OCI-M2 (cell line): ENCODE measurements at regions not wholly inside any gene's neighbourhood (a gene's known extent, or its start where the extent isn't known, plus 50 kb on each side); places are given as distances from the start of the nearest gene placed in this dataset.

ENCODE experiments used
- DNase-seq: peaks from one replicate; lab custom pipeline; 2025; ENCODE audit not compliant: unreplicated experiment; lab: John Stamatoyannopoulos, UW

- DNase-seq: no peak
These were observed 581.4 kb upstream of the PIK3C3 start for GRCh38 chr18:41373612-41374011.

- DNase-seq: no peak
These were observed 582.9 kb upstream of the PIK3C3 start for GRCh38 chr18:41372046-41372665.

DNA sequence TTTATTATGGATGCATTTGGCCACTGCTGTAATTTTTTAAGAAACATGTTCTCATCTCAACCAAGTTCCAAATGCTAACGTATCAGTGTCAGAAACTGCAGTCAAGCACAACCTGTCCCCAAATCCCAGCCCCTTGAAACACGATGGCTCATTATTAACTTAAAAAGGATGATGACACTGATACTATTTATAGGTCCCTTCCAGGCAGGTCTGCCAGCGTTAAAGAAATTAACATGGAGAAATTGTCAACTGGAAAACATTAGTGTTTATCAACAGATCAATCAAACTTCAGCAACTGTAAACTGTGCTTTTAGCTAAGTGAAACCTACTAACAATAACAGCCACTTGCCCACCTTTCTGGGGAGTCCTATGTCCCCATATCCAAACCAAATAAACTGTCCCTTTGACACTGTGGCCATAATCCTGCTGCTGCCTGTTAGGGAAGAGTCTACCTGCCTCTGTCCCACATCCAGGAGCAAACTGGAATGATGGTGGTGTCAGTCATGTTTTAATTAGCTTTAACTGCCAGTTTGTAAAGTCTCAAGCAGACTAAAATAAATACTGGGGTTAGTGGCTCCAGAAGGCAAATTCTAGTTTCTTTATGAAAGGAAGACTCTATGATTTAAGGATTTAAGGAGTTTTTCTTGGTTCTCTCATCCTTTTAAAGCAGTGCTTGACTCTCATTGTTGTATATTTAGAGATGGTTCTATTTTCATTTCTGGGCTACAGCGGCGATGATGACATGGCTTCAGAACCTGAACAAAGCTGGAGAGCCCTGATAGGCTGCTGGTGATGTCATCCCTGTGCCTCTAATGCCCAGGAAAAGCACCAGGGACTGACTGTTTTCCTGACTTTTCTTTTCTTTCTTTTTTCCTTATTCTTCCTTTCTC lies 583.6 kb upstream of the PIK3C3 start:
- DNase-seq: no peak

DNA sequence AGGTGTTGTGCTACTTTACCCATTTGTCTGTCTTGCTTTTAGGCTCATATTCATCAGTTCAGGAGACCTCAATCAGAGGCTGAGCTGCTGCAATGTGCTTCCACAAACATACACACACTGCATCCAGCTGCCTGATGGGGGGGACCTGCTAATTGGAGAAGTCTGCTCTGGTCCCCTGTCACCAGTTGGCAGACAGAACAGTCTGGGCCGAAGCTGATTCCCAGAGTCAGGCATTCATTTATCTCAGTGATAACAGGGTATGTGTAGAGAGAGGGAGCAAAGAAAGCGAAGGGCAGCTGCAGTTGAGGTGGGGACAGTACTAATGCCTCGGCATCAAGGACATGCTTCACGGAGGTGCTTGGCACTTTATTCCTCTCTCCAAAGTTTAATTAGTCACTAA lies 584.3 kb upstream of the PIK3C3 start:
- DNase-seq: no peak

GRCh38 chr18:41357708-41358107 lies 597.3 kb upstream of the PIK3C3 start:
- no peak for DNase-seq

- DNase-seq: no peak
These were observed 601.1 kb upstream of the PIK3C3 start for GRCh38 chr18:41353777-41354528.

GRCh38 chr18:41351430-41351829 lies 603.6 kb upstream of the PIK3C3 start:
- no peak for DNase-seq

DNA sequence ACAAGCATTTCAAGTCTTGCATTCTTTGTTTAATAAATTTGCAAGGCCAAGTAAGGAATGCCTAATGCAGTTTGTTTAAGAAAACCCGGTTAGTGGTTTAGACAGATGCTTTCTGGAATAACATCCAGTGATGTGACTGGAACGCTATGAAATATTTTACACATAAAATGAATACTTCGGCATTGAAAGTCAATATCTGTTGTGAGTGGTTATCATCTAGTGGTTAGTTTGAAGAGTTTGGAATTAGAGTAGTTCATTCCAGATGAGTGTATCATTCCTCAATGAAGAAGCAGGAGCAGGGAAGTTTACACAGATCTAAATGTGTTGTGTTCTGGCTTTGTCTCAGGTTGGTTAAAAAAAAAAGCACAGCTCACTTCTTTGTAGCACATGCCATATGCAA lies 608.0 kb upstream of the PIK3C3 start:
- no peak for DNase-seq

GRCh38 chr18:41343808-41344207 lies 611.2 kb upstream of the PIK3C3 start:
- DNase-seq: no peak

DNA sequence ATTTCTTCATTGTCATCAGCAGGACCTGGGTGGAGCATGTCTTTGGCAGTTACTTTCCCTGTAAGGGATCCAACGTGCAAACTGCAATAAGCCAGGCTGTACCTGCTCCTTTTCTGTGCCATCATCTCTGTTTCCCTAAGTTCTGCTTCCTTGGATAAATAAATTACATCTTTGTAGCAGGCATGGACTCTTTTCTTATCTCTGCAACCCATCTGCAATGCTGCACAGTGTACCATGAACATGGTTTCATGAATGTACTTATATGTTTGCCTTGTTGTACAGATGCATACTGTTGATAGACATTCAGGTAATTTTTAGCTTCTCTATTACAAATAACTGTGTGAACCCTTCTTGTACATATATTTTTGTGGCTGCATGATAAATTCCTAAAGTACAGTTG lies 616.7 kb upstream of the PIK3C3 start:
- DNase-seq: no peak

GRCh38 chr18:41331661-41332060 lies 623.4 kb upstream of the PIK3C3 start:
- no peak for DNase-seq

GRCh38 chr18:41326311-41326710 lies 628.7 kb upstream of the PIK3C3 start:
- no peak for DNase-seq

DNA sequence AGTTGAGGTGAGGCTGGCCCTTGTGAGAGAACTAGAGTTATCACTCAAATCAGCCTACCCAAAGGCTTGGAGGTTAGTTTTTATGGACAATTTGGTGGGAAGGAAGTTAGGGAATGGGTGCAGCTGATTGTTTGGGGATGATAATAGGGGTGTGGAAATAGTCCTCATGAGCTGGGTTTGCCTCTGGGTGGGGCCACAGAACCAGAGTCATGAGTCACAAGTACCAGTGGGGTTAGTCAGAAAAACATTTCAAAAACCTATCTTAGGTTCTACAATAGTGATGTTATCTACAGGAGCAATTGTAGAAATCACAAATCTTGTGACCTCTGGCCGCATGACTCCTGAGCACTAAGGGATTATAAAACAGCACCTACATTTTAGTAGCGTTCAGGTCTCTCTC lies 630.1 kb upstream of the PIK3C3 start:
- no peak for DNase-seq

DNA sequence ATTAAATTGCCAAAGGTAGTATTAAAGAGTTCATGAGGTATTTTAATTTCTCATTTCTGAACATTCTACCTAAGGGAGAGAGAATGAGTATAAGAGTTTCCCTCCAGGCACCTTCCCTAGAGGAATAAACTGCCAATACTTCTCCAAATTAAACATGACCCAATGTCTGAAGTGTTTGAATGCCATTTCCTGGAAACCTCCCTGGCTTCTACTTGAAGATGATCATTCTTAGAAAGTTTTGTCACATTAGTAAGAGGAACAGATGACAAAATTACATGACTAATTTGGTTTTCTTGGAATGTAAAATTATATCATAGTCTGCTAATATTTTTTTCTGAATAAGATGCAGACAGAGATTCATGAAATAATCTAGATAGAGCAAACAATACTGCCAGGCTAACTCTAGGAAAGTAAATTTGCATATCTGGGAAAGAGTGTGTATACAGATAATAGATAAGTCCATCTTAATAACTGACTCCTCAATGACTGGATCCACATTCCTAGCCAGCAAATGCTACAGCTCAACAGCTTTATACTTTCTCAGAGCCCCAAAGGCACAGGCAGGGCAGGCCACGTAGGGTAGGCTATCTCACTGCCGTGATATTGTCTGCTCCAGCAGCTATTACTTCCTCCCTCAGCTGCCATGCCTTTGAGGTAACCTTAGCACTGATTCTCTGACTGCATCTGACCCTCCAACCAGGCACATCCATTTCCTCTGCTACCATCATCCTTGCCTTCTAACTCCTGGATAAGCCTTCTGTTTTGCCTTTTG lies 630.8 kb upstream of the PIK3C3 start:
- no peak for DNase-seq

DNA sequence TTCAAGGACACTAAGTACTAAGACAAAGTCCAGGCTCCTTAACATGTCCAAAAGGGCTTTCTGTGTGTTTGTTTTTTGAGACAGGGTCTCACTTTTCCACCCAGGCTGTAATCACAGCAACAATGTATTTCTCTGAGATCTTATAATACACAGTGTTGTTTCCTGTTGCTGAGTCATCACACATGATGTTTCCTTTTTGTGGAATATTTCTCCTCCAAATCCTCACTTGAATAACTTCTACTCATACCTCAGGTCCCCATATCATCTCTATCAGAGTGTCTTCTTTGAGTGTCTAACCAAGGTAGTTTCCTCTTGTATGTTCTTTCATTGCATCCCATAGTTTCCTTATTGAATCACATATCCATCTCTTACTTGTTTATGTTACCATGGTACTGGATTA lies 632.0 kb upstream of the PIK3C3 start:
- no peak for DNase-seq

- no peak for DNase-seq
These were observed 634.9 kb upstream of the PIK3C3 start for GRCh38 chr18:41320100-41320499.

GRCh38 chr18:41315134-41315533 lies 639.9 kb upstream of the PIK3C3 start:
- no peak for DNase-seq

DNA sequence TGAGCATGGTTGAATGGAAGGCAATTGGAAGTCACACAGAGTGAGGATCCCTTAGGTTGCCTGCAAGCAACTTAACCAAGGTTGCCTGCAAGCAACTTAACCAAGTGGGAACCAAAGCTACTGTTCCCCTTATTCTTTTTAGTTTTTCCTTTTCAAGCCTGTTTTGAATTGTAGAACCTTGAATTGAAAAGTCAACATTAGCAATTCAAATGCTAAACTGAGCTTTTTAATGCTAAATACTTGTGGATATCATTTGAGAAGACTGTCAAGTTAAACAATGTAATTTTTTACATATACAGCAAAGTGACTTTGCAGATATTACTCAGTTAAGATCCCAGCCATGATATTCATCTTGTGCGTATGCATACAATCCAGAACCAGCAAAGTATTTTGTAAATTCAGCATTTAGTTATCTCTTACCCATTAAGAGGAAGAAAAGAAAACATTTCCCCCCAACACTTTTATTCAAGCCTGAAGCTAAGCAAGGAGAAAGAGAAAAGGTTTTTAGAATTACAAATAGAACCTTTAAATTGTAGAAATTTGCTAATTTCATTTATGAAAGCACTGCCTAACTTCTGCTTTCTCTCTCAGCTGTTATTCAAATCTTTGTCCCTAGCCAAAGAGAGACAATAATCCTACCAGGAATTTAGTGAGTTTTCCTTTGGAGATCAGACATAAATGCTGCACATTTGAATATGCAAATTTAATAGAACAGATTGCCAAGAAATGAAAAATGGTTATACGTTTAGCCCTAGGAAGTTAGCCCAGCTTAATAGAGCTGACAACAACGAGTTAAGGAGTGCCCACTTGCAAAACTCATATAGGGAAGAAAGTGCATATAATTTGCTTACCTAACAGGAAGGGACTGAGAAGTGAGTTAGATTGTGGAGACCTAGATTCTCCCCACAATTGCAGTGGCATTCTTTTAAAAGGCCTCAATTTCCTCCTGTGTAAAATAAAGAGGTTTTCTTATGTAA lies 643.2 kb upstream of the PIK3C3 start:
- no peak for DNase-seq

DNA sequence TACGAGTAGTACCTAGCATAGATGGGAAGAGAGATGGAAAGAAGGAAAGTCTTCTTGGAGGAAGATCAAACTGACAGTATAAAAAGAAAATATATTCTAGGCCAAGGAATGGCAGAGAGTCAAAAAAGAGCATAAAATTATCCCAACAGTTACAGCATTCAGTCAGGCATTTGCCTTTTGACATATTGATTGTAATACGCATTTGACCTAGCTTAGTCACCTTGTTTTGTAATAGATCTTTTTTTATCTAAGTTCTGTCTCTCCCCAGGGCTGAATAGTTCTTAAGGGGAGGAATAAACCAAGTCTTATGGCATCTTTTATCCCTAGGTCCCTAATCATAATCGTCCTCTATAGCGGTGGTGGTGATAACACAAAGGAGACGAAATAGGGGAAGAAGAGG lies 657.3 kb upstream of the PIK3C3 start:
- DNase-seq: no peak

DNA sequence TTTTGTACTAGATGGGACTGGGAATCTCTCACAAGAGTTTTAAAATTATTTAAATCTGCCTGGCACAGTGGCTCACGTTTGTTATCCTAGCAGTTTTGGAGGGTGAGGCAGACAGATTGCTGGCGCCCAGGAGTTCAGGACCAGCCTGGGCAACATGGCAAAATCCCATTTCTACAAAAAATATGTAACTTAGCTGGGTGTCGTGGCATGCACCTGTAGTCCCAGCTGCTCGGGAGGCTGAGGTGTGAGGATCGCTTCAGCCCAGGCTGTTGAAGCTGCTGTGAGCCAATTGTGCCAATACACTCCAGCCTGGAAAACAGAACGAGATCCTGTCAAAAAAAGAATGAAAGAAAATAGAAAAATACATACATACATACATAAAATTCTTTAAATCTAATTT lies 685.7 kb upstream of the PIK3C3 start:
- no peak for DNase-seq
